ENCODE measurements at regions not wholly inside any gene's neighbourhood (a gene's known extent, or its start where the extent isn't known, plus 50 kb on each side); places are given as distances from the start of the nearest gene placed in this dataset.

GRCh38 chr13:44271031-44271455 lies 102.6 kb upstream of the SERP2 start:
- peak overlapping the region; percentile 64 for H3K27ac Mint-ChIP-seq
- peak; percentile 22 for DNase-seq
- H3K4me3 Mint-ChIP-seq: no peak overlapping the region; the same call in none of the 2 replicates
- peaks cover 9% of the 10 kb centered on the region for H3K27me3 Mint-ChIP-seq (ENCODE audit: insufficient read depth)
- peaks cover 63% of the 10 kb centered on the region for H3K4me1 Mint-ChIP-seq (ENCODE audit: low read depth)
- no peaks in the 10 kb centered on the region for H3K36me3 Mint-ChIP-seq (ENCODE audit: low read depth)
- H3K9me3 Mint-ChIP-seq: no peaks in the 10 kb centered on the region
- TF ChIP-seq CTCF (IDR thresholded peaks at IDR 0.05): no peak

- peaks cover 63% of the 10 kb centered on the region for H3K4me1 Mint-ChIP-seq (ENCODE audit: low read depth)
- H3K9me3 Mint-ChIP-seq: no peaks in the 10 kb centered on the region
- no peak overlapping the region for H3K4me3 Mint-ChIP-seq
- peak overlapping the region; percentile 64 for H3K27ac Mint-ChIP-seq
- DNase-seq: no peak
- no peaks in the 10 kb centered on the region for H3K36me3 Mint-ChIP-seq (ENCODE audit: low read depth)
- H3K27me3 Mint-ChIP-seq (ENCODE audit: insufficient read depth): peaks cover 5% of the 10 kb centered on the region
- no peak for TF ChIP-seq CTCF (IDR thresholded peaks at IDR 0.05)
These were observed 102.2 kb upstream of the SERP2 start for GRCh38 chr13:44271473-44271872.

- H3K9me3 Mint-ChIP-seq: no peaks in the 10 kb centered on the region
- no peak overlapping the region for H3K4me3 Mint-ChIP-seq
- no peak for TF ChIP-seq CTCF (IDR thresholded peaks at IDR 0.05)
- no peaks in the 10 kb centered on the region for H3K36me3 Mint-ChIP-seq (ENCODE audit: low read depth)
- peaks cover 5% of the 10 kb centered on the region for H3K27me3 Mint-ChIP-seq (ENCODE audit: insufficient read depth)
- no peak overlapping the region; the same call in 1 of the 2 replicates for H3K27ac Mint-ChIP-seq
- peaks cover 63% of the 10 kb centered on the region for H3K4me1 Mint-ChIP-seq (ENCODE audit: low read depth)
- no peak for DNase-seq
These were observed 101.7 kb upstream of the SERP2 start for GRCh38 chr13:44271915-44272341.

- H3K36me3 Mint-ChIP-seq (ENCODE audit: low read depth): no peaks in the 10 kb centered on the region
- H3K27ac Mint-ChIP-seq: no peak overlapping the region; the same call in 1 of the 2 replicates
- DNase-seq: peak; percentile 39
- H3K4me3 Mint-ChIP-seq: no peak overlapping the region
- no peaks in the 10 kb centered on the region for H3K9me3 Mint-ChIP-seq
- H3K27me3 Mint-ChIP-seq (ENCODE audit: insufficient read depth): peaks cover 1% of the 10 kb centered on the region
- peaks cover 62% of the 10 kb centered on the region for H3K4me1 Mint-ChIP-seq (ENCODE audit: low read depth)
- no peak for TF ChIP-seq CTCF (IDR thresholded peaks at IDR 0.05)
These were observed 100.9 kb upstream of the SERP2 start for GRCh38 chr13:44272692-44273091.

- H3K4me3 Mint-ChIP-seq: no peak overlapping the region
- no peak for DNase-seq
- TF ChIP-seq CTCF (IDR thresholded peaks at IDR 0.05): no peak
- peaks cover 56% of the 10 kb centered on the region for H3K4me1 Mint-ChIP-seq (ENCODE audit: low read depth)
- peaks cover 1% of the 10 kb centered on the region for H3K27me3 Mint-ChIP-seq (ENCODE audit: insufficient read depth)
- no peaks in the 10 kb centered on the region for H3K36me3 Mint-ChIP-seq (ENCODE audit: low read depth)
- no peak overlapping the region for H3K27ac Mint-ChIP-seq
- no peaks in the 10 kb centered on the region for H3K9me3 Mint-ChIP-seq
These were observed 100.4 kb upstream of the SERP2 start for GRCh38 chr13:44273216-44273615.

Data from HFFc6 (cell line).